Omental fat pad (tissue), 3 donors: ENCODE measurements at regions not wholly inside any gene's neighbourhood (a gene's known extent, or its start where the extent isn't known, plus 50 kb on each side); places are given as distances from the start of the nearest gene placed in this dataset.

ENCODE experiments used
- ATAC-seq: fragments of 150-250 bp; one replicate; pipeline ENCODE4 v1.9.1; 2016; ENCODE audit warnings: mild to moderate bottlenecking, moderate library complexity; ENCODE audit not compliant: low FRiP score
- DNase-seq: peaks from one replicate; pipeline ENCODE4 v3.0.0-alpha.2; 2019; ENCODE audit warnings: low spot score
- TF ChIP-seq, protein P1 (sequence below), 3 donors: fragments of 450-650 bp; IDR thresholded peaks; one replicate each; pipeline ENCODE4 v1.5.1; 2016 to 2017; ENCODE audit warnings: antibody characterized with exemption in 3 of 3, mild to moderate bottlenecking in 3 of 3, moderate library complexity in 2 of 3

DNA sequence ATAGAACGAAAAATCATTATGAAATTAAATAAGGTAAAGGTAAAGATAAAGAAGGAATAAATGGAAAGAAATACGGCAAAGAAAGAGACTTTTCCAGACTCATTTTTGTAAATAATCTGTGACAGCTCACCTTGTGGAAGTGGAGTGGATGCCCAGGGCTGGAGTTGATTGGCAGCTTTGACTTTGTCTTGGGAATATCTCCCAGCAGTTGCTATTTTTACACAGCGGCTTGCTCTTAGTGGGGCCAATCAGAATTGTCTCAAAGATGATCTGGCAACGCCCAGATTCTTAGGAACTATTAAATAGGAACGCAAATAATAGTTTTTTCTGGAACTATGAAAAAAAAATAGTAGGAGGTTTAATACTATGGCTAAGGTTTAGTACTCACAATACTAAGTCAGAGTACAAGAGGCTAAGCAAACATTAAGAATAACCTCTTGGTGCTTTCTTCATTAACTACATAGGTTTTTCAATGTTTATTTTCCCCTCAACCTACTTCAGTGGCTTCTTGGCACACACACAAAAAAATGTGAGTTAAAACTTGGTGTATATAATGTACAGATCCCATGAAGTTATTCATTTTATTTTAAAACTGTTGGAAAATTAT lies 132.7 kb downstream of the TRAM1L1 start:
- ATAC-seq = no peak
- TF ChIP-seq, protein P1, sequence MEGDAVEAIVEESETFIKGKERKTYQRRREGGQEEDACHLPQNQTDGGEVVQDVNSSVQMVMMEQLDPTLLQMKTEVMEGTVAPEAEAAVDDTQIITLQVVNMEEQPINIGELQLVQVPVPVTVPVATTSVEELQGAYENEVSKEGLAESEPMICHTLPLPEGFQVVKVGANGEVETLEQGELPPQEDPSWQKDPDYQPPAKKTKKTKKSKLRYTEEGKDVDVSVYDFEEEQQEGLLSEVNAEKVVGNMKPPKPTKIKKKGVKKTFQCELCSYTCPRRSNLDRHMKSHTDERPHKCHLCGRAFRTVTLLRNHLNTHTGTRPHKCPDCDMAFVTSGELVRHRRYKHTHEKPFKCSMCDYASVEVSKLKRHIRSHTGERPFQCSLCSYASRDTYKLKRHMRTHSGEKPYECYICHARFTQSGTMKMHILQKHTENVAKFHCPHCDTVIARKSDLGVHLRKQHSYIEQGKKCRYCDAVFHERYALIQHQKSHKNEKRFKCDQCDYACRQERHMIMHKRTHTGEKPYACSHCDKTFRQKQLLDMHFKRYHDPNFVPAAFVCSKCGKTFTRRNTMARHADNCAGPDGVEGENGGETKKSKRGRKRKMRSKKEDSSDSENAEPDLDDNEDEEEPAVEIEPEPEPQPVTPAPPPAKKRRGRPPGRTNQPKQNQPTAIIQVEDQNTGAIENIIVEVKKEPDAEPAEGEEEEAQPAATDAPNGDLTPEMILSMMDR (IDR thresholded peaks at IDR 0.05) = no peak
- no peak for DNase-seq

DNA sequence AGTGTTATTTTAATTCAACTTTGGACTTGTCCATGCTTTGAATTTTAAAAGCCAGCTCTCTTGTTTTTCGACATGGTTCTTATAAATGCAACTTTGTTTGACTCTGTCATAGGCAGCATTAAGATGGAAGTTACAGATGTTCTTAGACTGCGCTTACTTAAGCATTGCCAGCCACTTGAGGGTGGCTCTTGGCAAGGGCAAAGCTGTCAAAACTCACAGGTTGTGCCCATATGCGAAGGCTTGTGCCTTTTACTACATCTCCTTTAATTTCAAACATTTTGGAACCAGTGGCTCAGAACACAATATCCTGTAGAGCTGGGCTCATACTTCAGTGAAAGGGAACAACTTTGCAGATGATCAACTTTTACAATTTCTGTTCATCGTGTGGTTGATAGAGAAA lies 135.5 kb downstream of the TRAM1L1 start:
- TF ChIP-seq, protein P1 (IDR thresholded peaks at IDR 0.05) = no peak
- DNase-seq (no peak), ATAC-seq (no peak)

DNA sequence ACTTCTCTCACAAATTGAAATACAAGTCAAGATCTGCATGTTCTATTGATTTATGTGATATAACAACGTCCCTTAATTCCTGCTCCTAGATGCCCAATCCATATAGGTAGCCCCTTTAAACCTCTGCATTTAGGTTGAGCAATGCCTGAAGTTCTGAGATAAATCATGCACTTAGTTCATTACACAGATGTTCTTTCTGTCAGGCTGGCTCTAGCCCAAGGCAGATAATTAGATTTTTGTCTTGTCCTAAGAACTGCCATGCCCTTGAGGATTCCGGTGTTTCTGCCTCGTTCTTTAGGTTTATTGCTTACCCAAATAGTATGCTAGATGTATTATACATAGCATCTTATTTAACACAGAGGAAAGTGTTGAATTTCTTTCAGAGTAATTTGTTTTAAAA lies 143.1 kb downstream of the TRAM1L1 start:
- DNase-seq (no peak), ATAC-seq (no peak)
- TF ChIP-seq, protein P1 (IDR thresholded peaks at IDR 0.05) = no peak

DNA sequence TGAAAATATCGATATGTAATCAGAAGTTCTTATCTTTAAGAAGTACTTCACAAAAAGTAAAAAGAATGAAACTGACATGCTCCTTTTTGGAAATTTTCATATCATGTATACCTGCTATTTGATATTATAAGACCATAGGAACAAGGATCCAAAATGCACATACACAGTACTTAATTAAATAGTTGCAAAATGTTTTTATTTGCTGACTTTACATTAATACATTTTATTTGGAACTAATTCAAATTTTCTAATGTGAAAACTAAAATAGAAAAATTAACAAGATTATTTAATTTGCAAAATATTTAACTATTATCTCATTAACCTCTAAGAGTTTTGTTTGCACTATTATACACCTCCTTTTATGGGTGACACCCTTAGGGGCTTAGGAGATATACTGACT lies 155.0 kb downstream of the TRAM1L1 start:
- DNase-seq = no peak
- TF ChIP-seq, protein P1 (IDR thresholded peaks at IDR 0.05) = no peak
- no peak for ATAC-seq

DNA sequence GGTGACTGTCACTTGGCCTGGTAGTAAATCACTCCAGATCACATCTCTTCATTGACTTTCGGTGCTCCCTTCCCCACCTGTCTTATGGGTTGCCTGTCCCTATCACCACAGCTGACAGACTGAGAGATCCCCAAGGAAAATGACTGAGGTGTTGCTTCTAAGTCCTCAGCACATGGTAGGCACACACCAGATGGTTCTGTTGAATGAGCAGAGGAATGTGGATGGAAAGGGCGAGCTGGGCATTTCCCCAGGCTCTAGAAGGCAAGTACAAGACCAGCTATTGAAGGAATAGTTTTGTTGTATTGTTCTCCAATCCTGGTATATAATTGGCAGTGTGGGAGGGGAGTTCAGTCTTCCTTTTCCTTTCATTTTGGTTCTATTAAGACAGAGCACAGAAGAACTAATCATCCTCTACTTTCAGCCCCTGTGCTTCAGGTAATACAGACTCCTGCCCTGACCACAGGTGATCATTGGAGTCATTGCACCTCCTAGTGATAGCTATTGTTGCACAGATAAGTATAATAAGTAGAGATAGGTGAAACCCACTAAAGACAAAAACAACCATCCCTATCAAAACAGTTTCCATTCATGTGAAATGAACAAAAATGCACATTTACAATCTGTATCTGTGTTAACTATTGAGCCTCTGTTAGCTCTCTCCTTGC lies 158.6 kb downstream of the TRAM1L1 start:
- TF ChIP-seq, protein P1 (IDR thresholded peaks at IDR 0.05) = no peak
- DNase-seq (no peak), ATAC-seq (no peak)

DNA sequence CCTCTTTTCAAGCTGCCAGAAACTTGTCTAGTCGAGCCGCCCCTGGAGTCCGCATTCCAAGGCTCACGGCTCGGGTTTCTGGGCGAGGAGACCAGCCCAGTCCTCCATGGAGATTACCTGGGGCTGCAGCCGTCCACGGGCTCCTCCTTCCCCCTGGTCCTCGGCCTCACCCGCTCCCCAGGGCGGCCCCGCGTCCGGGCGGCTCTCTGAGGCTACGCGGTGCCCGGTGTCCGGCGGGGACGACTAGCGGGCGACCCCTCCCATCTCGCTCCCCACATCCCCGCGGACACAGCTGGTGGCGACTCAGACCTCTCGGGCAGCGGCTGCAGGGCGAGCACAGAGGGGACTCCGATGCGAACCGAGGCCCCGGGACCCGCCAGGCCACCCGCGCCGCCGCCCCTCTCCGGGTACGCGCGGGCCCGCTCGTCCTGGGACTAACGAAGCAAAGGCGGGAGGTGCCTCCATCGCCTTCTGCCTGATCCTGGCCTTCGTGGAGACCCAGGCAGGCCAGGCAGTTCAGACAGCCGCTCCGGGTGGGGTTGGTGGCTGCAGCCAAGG lies 159.4 kb downstream of the TRAM1L1 start:
- TF ChIP-seq, protein P1 (IDR thresholded peaks at IDR 0.05) = no peak
- DNase-seq = no peak
- ATAC-seq = no peak

DNA sequence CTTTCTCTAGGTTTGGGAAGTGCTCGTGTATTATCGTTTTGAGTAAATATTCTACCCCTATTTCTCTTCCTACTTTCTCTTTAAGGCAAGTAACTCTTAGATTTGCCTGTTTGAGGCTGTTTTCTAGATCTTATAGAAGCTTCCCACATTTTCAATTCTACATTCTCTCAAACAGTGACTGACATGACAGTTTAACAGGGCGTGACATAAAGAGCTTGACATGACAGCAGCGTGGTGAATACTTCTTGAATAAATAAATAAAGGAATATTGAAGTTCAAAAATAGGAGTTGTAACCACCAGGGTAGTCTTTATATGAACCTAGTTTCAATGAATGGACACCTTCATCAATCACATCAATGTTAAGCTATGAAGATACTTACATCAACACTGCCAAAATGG lies 162.0 kb downstream of the TRAM1L1 start:
- no peak for ATAC-seq

More for the DNA sequence above, 162.0 kb downstream of the TRAM1L1 start:
- TF ChIP-seq, protein P1 (IDR thresholded peaks at IDR 0.05) = no peak
- DNase-seq = no peak
